HepG2 (cell line): ENCODE measurements at regions not wholly inside any gene's neighbourhood (a gene's known extent, or its start where the extent isn't known, plus 50 kb on each side); places are given as distances from the start of the nearest gene placed in this dataset.

Experiments
- ATAC-seq: fragments of 200-7000 bp; cut with Tn5 transposase; 3 replicates; pipeline ENCODE4 v1.9.1; 2020; ENCODE audit warnings: mild to moderate bottlenecking, moderate library complexity
- BruUV-seq: library from RNA; stranded (reverse); fragments of 400-500 nt; replicated peaks from 2 replicates; lab custom pipeline; 2021; lab: Mats Ljungman, UMichigan
- CTCF ChIA-PET: fragments of 300-600 bp; formaldehyde crosslinking; extraction: SDS; loops from one replicate; lab custom pipeline; 2021; ENCODE audit warnings: low total read pairs, inconsistent platforms, low intra/inter-chr PET ratio; lab: Yijun Ruan, JAX
- POLR2A ChIA-PET: fragments of 350-600 bp; sonication (Branson Sonifier 250); formaldehyde crosslinking; loops from one replicate; lab custom pipeline; 2020; ENCODE audit warnings: antibody characterized with exemption, inconsistent platforms; lab: Yijun Ruan, JAX
- DNase-seq: peaks from one replicate; pipeline ENCODE4 v3.0.0-alpha.2; 2015; ENCODE audit warnings: low spot score
- FAIRE-seq: peaks from 3 replicates; lab custom pipeline; 2011; peaks lifted over from hg19 to GRCh38; lab: Jason Lieb, UNC
- H2AFZ ChIP-seq: one replicate; pipeline ENCODE4 v1.6.1; 2011; ENCODE audit warnings: low read length, inconsistent platforms
- H3K27ac ChIP-seq: fragments of 300-600 bp; 3 replicates; pipeline ENCODE4 v1.8.0; 2011; ENCODE audit warnings: mixed run types, mild to moderate bottlenecking, mixed read lengths, low read length, inconsistent platforms; ENCODE audit not compliant: insufficient read depth; ENCODE audit errors: extremely low read length
- H3K27me3 ChIP-seq, 2 experiments: fragments of 200-600 bp in 1 of 2; 2 replicates in 1 of 2; 3 replicates in 1 of 2; pipeline versions ENCODE4 v1.6.0 to v1.8.0; 2011; ENCODE audit warnings: low read length in 2 of 2, mild to moderate bottlenecking in 2 of 2, moderate library complexity in 2 of 2, inconsistent platforms in 1 of 2; ENCODE audit not compliant: insufficient read depth in 2 of 2, control insufficient read depth in 1 of 2
- H3K36me3 ChIP-seq, 2 experiments: fragments of 200-600 bp in 1 of 2; replicated peaks in 1 of 2; 2 replicates in 1 of 2; 3 replicates in 1 of 2; pipeline versions ENCODE4 v1.5.1 to v1.8.0; 2011; ENCODE audit warnings: low read length in 2 of 2, inconsistent platforms in 1 of 2; ENCODE audit not compliant: insufficient read depth in 2 of 2, control insufficient read depth in 1 of 2
- H3K4me1 ChIP-seq: 2 replicates; pipeline ENCODE4 v1.5.1; 2012; ENCODE audit warnings: low read length, inconsistent platforms; ENCODE audit not compliant: insufficient read depth
- H3K4me2 ChIP-seq: 2 replicates; pipeline ENCODE4 v1.6.0; 2011; ENCODE audit warnings: low read depth, low read length, inconsistent platforms
- H3K4me3 ChIP-seq, 3 experiments: fragments of 200-600 bp in 1 of 3; sonication (generic), shearing (Covaris generic) in 1 of 3; replicated peaks in 1 of 3; 2 replicates each; pipeline ENCODE4 v1.5.1; 2011 to 2016; ENCODE audit warnings: low read length in 3 of 3, inconsistent platforms in 2 of 3, low read depth in 2 of 3, mild to moderate bottlenecking in 2 of 3, control low read depth in 1 of 3, mixed read lengths in 1 of 3; ENCODE audit not compliant: insufficient read depth in 1 of 3
- H3K79me2 ChIP-seq: one replicate; pipeline ENCODE4 v1.6.1; 2011; ENCODE audit warnings: low read length, inconsistent platforms; ENCODE audit not compliant: insufficient read depth
- H3K9ac ChIP-seq: 2 replicates; pipeline ENCODE4 v1.6.0; 2011; ENCODE audit warnings: mild to moderate bottlenecking, low read depth, low read length, inconsistent platforms; ENCODE audit not compliant: insufficient read depth
- H3K9me3 ChIP-seq: 2 replicates; pipeline ENCODE4 v1.5.1; 2012; ENCODE audit warnings: mild to moderate bottlenecking, low read length
- H4K20me1 ChIP-seq: 2 replicates; pipeline ENCODE4 v1.6.0; 2011; ENCODE audit warnings: inconsistent platforms, mild to moderate bottlenecking, low read length, moderate library complexity; ENCODE audit not compliant: insufficient read depth
- GPBP1L1 ChIP-seq: sonication (generic); formaldehyde crosslinking; IDR thresholded peaks from 2 replicates; pipeline ENCODE4 v1.5.0; 2020; ENCODE audit warnings: mild to moderate bottlenecking, missing genetic modification reagents
- GTF3A ChIP-seq: sonication (generic); formaldehyde crosslinking; conservative IDR thresholded peaks from 2 replicates; pipeline ENCODE4 v1.4.0; 2020; ENCODE audit warnings: mild to moderate bottlenecking, missing genetic modification reagents
- MLLT10 ChIP-seq: sonication (generic); formaldehyde crosslinking; IDR thresholded peaks from 2 replicates; pipeline ENCODE4 v1.4.0; 2020; ENCODE audit warnings: missing genetic modification reagents
- NFYB ChIP-seq: sonication (generic); formaldehyde crosslinking; IDR thresholded peaks from 2 replicates; pipeline ENCODE4 v1.4.0; 2020; ENCODE audit warnings: missing genetic modification reagents
- PRDM10 ChIP-seq: sonication (generic); formaldehyde crosslinking; IDR thresholded peaks from 2 replicates; pipeline ENCODE4 v1.4.0; 2020; ENCODE audit warnings: low read depth, missing genetic modification reagents
- SRSF1 ChIP-seq: fragments of 200-400 bp; formaldehyde crosslinking; optimal IDR thresholded peaks from 2 replicates; pipeline ENCODE3; 2017; ENCODE audit warnings: mild to moderate bottlenecking, low read depth, low read length, moderate library complexity
- TCF7 ChIP-seq: sonication (generic); IDR thresholded peaks from 2 replicates; pipeline ENCODE4 v1.6.1; 2016; ENCODE audit warnings: antibody characterized with exemption, low read depth
- U2AF2 ChIP-seq: fragments of 200-400 bp; formaldehyde crosslinking; IDR thresholded peaks from 2 replicates; pipeline ENCODE4 v1.6.1; 2017; ENCODE audit warnings: low read depth, mild to moderate bottlenecking, low read length
- YEATS2 ChIP-seq: sonication (generic); formaldehyde crosslinking; IDR thresholded peaks from 2 replicates; pipeline ENCODE4 v1.4.0; 2020; ENCODE audit warnings: missing genetic modification reagents, borderline replicate concordance
- ZNF264 ChIP-seq: sonication (generic); formaldehyde crosslinking; IDR thresholded peaks from 2 replicates; pipeline ENCODE4 v1.4.0; 2020; ENCODE audit warnings: missing genetic modification reagents
- ZNF326 ChIP-seq: sonication (generic); formaldehyde crosslinking; IDR thresholded peaks from 2 replicates; pipeline ENCODE4 v1.4.0; 2020; ENCODE audit warnings: missing genetic modification reagents, borderline replicate concordance
- ZNF550 ChIP-seq: sonication (generic); formaldehyde crosslinking; IDR thresholded peaks from 2 replicates; pipeline ENCODE4 v1.4.0; 2020; ENCODE audit warnings: mild to moderate bottlenecking, missing genetic modification reagents, borderline replicate concordance
- WGBS: methylation state at CpG from one replicate; pipeline ENCODE4 v1.1.6; 2017; ENCODE audit warnings: low lambda C conversion rate; 5-methylcytosine and 5-hydroxymethylcytosine counted together
- in situ Hi-C: cut with HindIII; loops from 2 replicates; pipeline ENCODE4 v1.10.0; 2017; ENCODE audit warnings: low pct_unique_long_range_greater_than_20kb; ENCODE audit not compliant: extremely low pct_ligation_motif_present
- intact Hi-C: fragments of 100-400 bp; cut with micrococcal nuclease; formaldehyde crosslinking; loops from one replicate; pipeline ENCODE4 v1.10.0; 2022; ENCODE audit not compliant: unreplicated experiment
- TF ChIP-seq, protein P1 (sequence below): sonication (generic); formaldehyde crosslinking; IDR thresholded peaks from 2 replicates; pipeline ENCODE4 v1.5.0; 2020; ENCODE audit warnings: mild to moderate bottlenecking, missing genetic modification reagents
- TF ChIP-seq, protein P2 (sequence below): IDR thresholded peaks from 2 replicates; pipeline ENCODE4 v1.6.1; 2018; ENCODE audit warnings: missing genetic modification reagents

DNA sequence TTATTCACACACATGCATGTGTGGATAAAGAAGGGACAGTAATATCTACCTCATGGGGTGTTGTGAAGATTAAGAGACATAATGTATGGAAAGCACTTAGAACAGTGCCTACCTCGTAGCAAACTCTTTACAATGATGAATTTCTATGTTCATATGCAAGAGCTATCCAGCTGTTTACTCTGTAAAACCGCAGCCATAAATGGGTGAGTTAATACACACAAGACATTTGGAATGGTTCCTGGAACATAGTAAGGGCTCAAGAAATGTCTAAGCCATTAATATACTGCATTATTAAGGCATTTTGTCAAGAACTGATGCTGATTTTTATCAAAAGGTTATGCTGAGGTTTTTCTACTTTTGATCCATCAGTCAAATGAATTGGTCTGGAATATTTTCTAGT lies 1076.2 kb downstream of the TSN start:
- H3K4me1 ChIP-seq: no peaks in the 10 kb centered on the region
- no peaks in the 10 kb centered on the region for H3K79me2 ChIP-seq
- peaks cover 72% of the 10 kb centered on the region for H3K9me3 ChIP-seq
- H2AFZ ChIP-seq: no peak overlapping the region
- FAIRE-seq: no peak
- no peaks in the 10 kb centered on the region for H3K36me3 ChIP-seq
- no peak for ATAC-seq
- H3K4me2 ChIP-seq: no peak overlapping the region
- POLR2A ChIA-PET: no interaction called here
- H4K20me1 ChIP-seq: no peaks in the 10 kb centered on the region
- no peak overlapping the region for H3K4me3 ChIP-seq
- intact Hi-C loops (no loop called here), in situ Hi-C loops (no loop called here)
- H3K27me3 ChIP-seq: no peaks in the 10 kb centered on the region
- no peak overlapping the region for H3K27ac ChIP-seq
- CTCF ChIA-PET: no interaction called here
- WGBS: 4% methylated on average over 2 of the region's 2 CpGs
- no peak for DNase-seq
- BruUV-seq: no TSS peak
- TF ChIP-seq SRSF1 (no peak), PRDM10 (CRISPR knock-in tag) (no peak), ZNF550 (CRISPR knock-in tag) (no peak), TCF7 (no peak), MLLT10 (CRISPR knock-in tag) (no peak), GTF3A (CRISPR knock-in tag) (no peak), GPBP1L1 (no peak), YEATS2 (no peak), ZNF326 (CRISPR knock-in tag) (no peak), ZNF264 (CRISPR knock-in tag) (no peak), NFYB (CRISPR knock-in tag) (no peak), U2AF2 (no peak)
- TF ChIP-seq, protein P1, sequence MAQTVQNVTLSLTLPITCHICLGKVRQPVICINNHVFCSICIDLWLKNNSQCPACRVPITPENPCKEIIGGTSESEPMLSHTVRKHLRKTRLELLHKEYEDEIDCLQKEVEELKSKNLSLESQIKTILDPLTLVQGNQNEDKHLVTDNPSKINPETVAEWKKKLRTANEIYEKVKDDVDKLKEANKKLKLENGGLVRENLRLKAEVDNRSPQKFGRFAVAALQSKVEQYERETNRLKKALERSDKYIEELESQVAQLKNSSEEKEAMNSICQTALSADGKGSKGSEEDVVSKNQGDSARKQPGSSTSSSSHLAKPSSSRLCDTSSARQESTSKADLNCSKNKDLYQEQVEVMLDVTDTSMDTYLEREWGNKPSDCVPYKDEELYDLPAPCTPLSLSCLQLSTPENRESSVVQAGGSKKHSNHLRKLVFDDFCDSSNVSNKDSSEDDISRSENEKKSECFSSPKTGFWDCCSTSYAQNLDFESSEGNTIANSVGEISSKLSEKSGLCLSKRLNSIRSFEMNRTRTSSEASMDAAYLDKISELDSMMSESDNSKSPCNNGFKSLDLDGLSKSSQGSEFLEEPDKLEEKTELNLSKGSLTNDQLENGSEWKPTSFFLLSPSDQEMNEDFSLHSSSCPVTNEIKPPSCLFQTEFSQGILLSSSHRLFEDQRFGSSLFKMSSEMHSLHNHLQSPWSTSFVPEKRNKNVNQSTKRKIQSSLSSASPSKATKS: no peak
- TF ChIP-seq, protein P2, sequence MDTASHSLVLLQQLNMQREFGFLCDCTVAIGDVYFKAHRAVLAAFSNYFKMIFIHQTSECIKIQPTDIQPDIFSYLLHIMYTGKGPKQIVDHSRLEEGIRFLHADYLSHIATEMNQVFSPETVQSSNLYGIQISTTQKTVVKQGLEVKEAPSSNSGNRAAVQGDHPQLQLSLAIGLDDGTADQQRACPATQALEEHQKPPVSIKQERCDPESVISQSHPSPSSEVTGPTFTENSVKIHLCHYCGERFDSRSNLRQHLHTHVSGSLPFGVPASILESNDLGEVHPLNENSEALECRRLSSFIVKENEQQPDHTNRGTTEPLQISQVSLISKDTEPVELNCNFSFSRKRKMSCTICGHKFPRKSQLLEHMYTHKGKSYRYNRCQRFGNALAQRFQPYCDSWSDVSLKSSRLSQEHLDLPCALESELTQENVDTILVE (CRISPR knock-in tag): no peak
- H3K9ac ChIP-seq: no peak overlapping the region
